ENCODE measurements at regions not wholly inside any gene's neighbourhood (a gene's known extent, or its start where the extent isn't known, plus 50 kb on each side); places are given as distances from the start of the nearest gene placed in this dataset.

- TF ChIP-seq NR3C1 (CRISPR knock-in tag; conservative IDR thresholded peaks at IDR 0.05; ENCODE audit: low read depth) (no peak), ATF3 (CRISPR knock-in tag; conservative IDR thresholded peaks at IDR 0.05) (no peak), ZNF423 (CRISPR knock-in tag; IDR thresholded peaks at IDR 0.05) (no peak), ZNF138 (CRISPR knock-in tag; conservative IDR thresholded peaks at IDR 0.05) (no peak), CTCF (IDR thresholded peaks at IDR 0.05) (no peak), PREB (CRISPR knock-in tag; IDR thresholded peaks at IDR 0.05; ENCODE audit: borderline replicate concordance) (no peak), STAT6 (CRISPR knock-in tag; conservative IDR thresholded peaks at IDR 0.05; ENCODE audit: low read depth) (no peak), ATF2 (CRISPR knock-in tag; IDR thresholded peaks at IDR 0.05; ENCODE audit: borderline replicate concordance, low read depth) (no peak), AFF4 (CRISPR knock-in tag; IDR thresholded peaks at IDR 0.05; ENCODE audit: borderline replicate concordance) (no peak), E2F4 (CRISPR knock-in tag; IDR thresholded peaks at IDR 0.05; ENCODE audit: borderline replicate concordance, low read depth) (no peak), TP53 (CRISPR knock-in tag; IDR thresholded peaks at IDR 0.05) (no peak), SMAD3 (CRISPR knock-in tag; IDR thresholded peaks at IDR 0.05; ENCODE audit: borderline replicate concordance) (no peak)
Measured at GRCh38 chr20:6277661-6278240, 154.9 kb upstream of the FERMT1 start.
